ENCODE measurements at regions not wholly inside any gene's neighbourhood (a gene's known extent, or its start where the extent isn't known, plus 50 kb on each side); places are given as distances from the start of the nearest gene placed in this dataset.

- Histone ChIP-seq H3K9me3 (ENCODE audit: control insufficient read depth in 2 of 2, low read length in 2 of 2) (no peaks in the 10 kb centered on the region), H3K4me3 (ENCODE audit: low read length in 2 of 2) (no peak overlapping the region), H3K27me3 (ENCODE audit: control insufficient read depth in 2 of 2, insufficient read depth in 2 of 2, low read length in 2 of 2) (no peaks in the 10 kb centered on the region), H3K36me3 (ENCODE audit: control insufficient read depth in 2 of 2, insufficient read depth in 2 of 2, low read length in 2 of 2) (no peaks in the 10 kb centered on the region), H3K27ac (ENCODE audit: low read depth in 2 of 2, low read length in 2 of 2) (no peak overlapping the region), H3K4me1 (ENCODE audit: control insufficient read depth in 2 of 2, insufficient read depth in 2 of 2, low read length in 2 of 2) (no peaks in the 10 kb centered on the region), H3K9ac (ENCODE audit: low read depth in 1 of 2, low read length in 2 of 2) (no peak overlapping the region)
These were observed 66.2 kb upstream of the SLC38A2 start for GRCh38 chr12:46438719-46439319.

- Histone ChIP-seq H3K27me3 (ENCODE audit: control insufficient read depth in 2 of 2, insufficient read depth in 2 of 2, low read length in 2 of 2) (no peaks in the 10 kb centered on the region), H3K27ac (ENCODE audit: low read depth in 2 of 2, low read length in 2 of 2) (no peak overlapping the region), H3K9ac (ENCODE audit: low read depth in 1 of 2, low read length in 2 of 2) (no peak overlapping the region), H3K9me3 (ENCODE audit: control insufficient read depth in 2 of 2, low read length in 2 of 2) (no peaks in the 10 kb centered on the region), H3K4me1 (ENCODE audit: control insufficient read depth in 2 of 2, insufficient read depth in 2 of 2, low read length in 2 of 2) (no peaks in the 10 kb centered on the region), H3K4me3 (ENCODE audit: low read length in 2 of 2) (no peak overlapping the region), H3K36me3 (ENCODE audit: control insufficient read depth in 2 of 2, insufficient read depth in 2 of 2, low read length in 2 of 2) (no peaks in the 10 kb centered on the region)
These were observed 65.7 kb upstream of the SLC38A2 start for GRCh38 chr12:46438256-46438655.

- Histone ChIP-seq H3K9ac (ENCODE audit: low read depth in 1 of 2, low read length in 2 of 2) (no peak overlapping the region), H3K27me3 (ENCODE audit: control insufficient read depth in 2 of 2, insufficient read depth in 2 of 2, low read length in 2 of 2) (no peaks in the 10 kb centered on the region), H3K27ac (ENCODE audit: low read depth in 2 of 2, low read length in 2 of 2) (no peak overlapping the region), H3K36me3 (ENCODE audit: control insufficient read depth in 2 of 2, insufficient read depth in 2 of 2, low read length in 2 of 2) (no peaks in the 10 kb centered on the region), H3K4me1 (ENCODE audit: control insufficient read depth in 2 of 2, insufficient read depth in 2 of 2, low read length in 2 of 2) (no peaks in the 10 kb centered on the region), H3K9me3 (ENCODE audit: control insufficient read depth in 2 of 2, low read length in 2 of 2) (no peaks in the 10 kb centered on the region), H3K4me3 (ENCODE audit: low read length in 2 of 2) (no peak overlapping the region)
These were observed 64.9 kb upstream of the SLC38A2 start for GRCh38 chr12:46437469-46437868.

GRCh38 chr12:46436747-46437146 is 64.2 kb upstream of the SLC38A2 start:
- Histone ChIP-seq H3K9ac (ENCODE audit: low read depth in 1 of 2, low read length in 2 of 2) (no peak overlapping the region), H3K36me3 (ENCODE audit: control insufficient read depth in 2 of 2, insufficient read depth in 2 of 2, low read length in 2 of 2) (no peaks in the 10 kb centered on the region), H3K4me3 (ENCODE audit: low read length in 2 of 2) (no peak overlapping the region), H3K4me1 (ENCODE audit: control insufficient read depth in 2 of 2, insufficient read depth in 2 of 2, low read length in 2 of 2) (peaks cover 0 to 2% of the 10 kb centered on the region in 2 donors), H3K27ac (ENCODE audit: low read depth in 2 of 2, low read length in 2 of 2) (no peak overlapping the region), H3K27me3 (ENCODE audit: control insufficient read depth in 2 of 2, insufficient read depth in 2 of 2, low read length in 2 of 2) (no peaks in the 10 kb centered on the region), H3K9me3 (ENCODE audit: control insufficient read depth in 2 of 2, low read length in 2 of 2) (no peaks in the 10 kb centered on the region)

- no peaks in the 10 kb centered on the region for H3K27me3 ChIP-seq (ENCODE audit: control insufficient read depth in 2 of 2, insufficient read depth in 2 of 2, low read length in 2 of 2)
These were observed 63.1 kb upstream of the SLC38A2 start for GRCh38 chr12:46435625-46436024.

GRCh38 chr12:46435029-46435428 is 62.5 kb upstream of the SLC38A2 start:
- Histone ChIP-seq H3K27me3 (ENCODE audit: control insufficient read depth in 2 of 2, insufficient read depth in 2 of 2, low read length in 2 of 2) (no peaks in the 10 kb centered on the region), H3K4me1 (ENCODE audit: control insufficient read depth in 2 of 2, insufficient read depth in 2 of 2, low read length in 2 of 2) (peaks cover 3 to 15% of the 10 kb centered on the region in 2 donors), H3K4me3 (ENCODE audit: low read length in 2 of 2) (no peak overlapping the region), H3K36me3 (ENCODE audit: control insufficient read depth in 2 of 2, insufficient read depth in 2 of 2, low read length in 2 of 2) (no peaks in the 10 kb centered on the region), H3K9me3 (ENCODE audit: control insufficient read depth in 2 of 2, low read length in 2 of 2) (no peaks in the 10 kb centered on the region), H3K9ac (ENCODE audit: low read depth in 1 of 2, low read length in 2 of 2) (no peak overlapping the region), H3K27ac (ENCODE audit: low read depth in 2 of 2, low read length in 2 of 2) (no peak overlapping the region)

More at GRCh38 chr12:46435625-46436024, 63.1 kb upstream of the SLC38A2 start:
- Histone ChIP-seq H3K9me3 (ENCODE audit: control insufficient read depth in 2 of 2, low read length in 2 of 2) (no peaks in the 10 kb centered on the region), H3K9ac (ENCODE audit: low read depth in 1 of 2, low read length in 2 of 2) (no peak overlapping the region), H3K36me3 (ENCODE audit: control insufficient read depth in 2 of 2, insufficient read depth in 2 of 2, low read length in 2 of 2) (no peaks in the 10 kb centered on the region), H3K4me3 (ENCODE audit: low read length in 2 of 2) (no peak overlapping the region), H3K4me1 (ENCODE audit: control insufficient read depth in 2 of 2, insufficient read depth in 2 of 2, low read length in 2 of 2) (peaks cover 3 to 10% of the 10 kb centered on the region in 2 donors), H3K27ac (ENCODE audit: low read depth in 2 of 2, low read length in 2 of 2) (no peak overlapping the region)

- H3K4me1 ChIP-seq (ENCODE audit: control insufficient read depth in 2 of 2, insufficient read depth in 2 of 2, low read length in 2 of 2), result peaks cover 3 to 15% of the 10 kb centered on the region in 2 donors
- H3K4me3 ChIP-seq (ENCODE audit: low read length in 2 of 2), result no peak overlapping the region
- H3K27me3 ChIP-seq (ENCODE audit: control insufficient read depth in 2 of 2, insufficient read depth in 2 of 2, low read length in 2 of 2), result no peaks in the 10 kb centered on the region
- no peak overlapping the region for H3K9ac ChIP-seq (ENCODE audit: low read depth in 1 of 2, low read length in 2 of 2)
- no peaks in the 10 kb centered on the region for H3K9me3 ChIP-seq (ENCODE audit: control insufficient read depth in 2 of 2, low read length in 2 of 2)
- no peaks in the 10 kb centered on the region for H3K36me3 ChIP-seq (ENCODE audit: control insufficient read depth in 2 of 2, insufficient read depth in 2 of 2, low read length in 2 of 2)
- no peak overlapping the region for H3K27ac ChIP-seq (ENCODE audit: low read depth in 2 of 2, low read length in 2 of 2)
These were observed 61.3 kb upstream of the SLC38A2 start for GRCh38 chr12:46433829-46434228.

GRCh38 chr12:46432325-46432724 is 59.8 kb upstream of the SLC38A2 start:
- Histone ChIP-seq H3K9ac (ENCODE audit: low read depth in 1 of 2, low read length in 2 of 2) (no peak overlapping the region), H3K27me3 (ENCODE audit: control insufficient read depth in 2 of 2, insufficient read depth in 2 of 2, low read length in 2 of 2) (no peaks in the 10 kb centered on the region), H3K4me1 (ENCODE audit: control insufficient read depth in 2 of 2, insufficient read depth in 2 of 2, low read length in 2 of 2) (peaks cover 3 to 15% of the 10 kb centered on the region in 2 donors), H3K9me3 (ENCODE audit: control insufficient read depth in 2 of 2, low read length in 2 of 2) (no peaks in the 10 kb centered on the region), H3K27ac (ENCODE audit: low read depth in 2 of 2, low read length in 2 of 2) (no peak overlapping the region), H3K4me3 (ENCODE audit: low read length in 2 of 2) (no peak overlapping the region), H3K36me3 (ENCODE audit: control insufficient read depth in 2 of 2, insufficient read depth in 2 of 2, low read length in 2 of 2) (no peaks in the 10 kb centered on the region)

- Histone ChIP-seq H3K9me3 (ENCODE audit: control insufficient read depth in 2 of 2, low read length in 2 of 2) (no peaks in the 10 kb centered on the region), H3K9ac (ENCODE audit: low read depth in 1 of 2, low read length in 2 of 2) (peak overlapping the region in 1 of 2 donors; percentile 17), H3K27ac (ENCODE audit: low read depth in 2 of 2, low read length in 2 of 2) (peak overlapping the region in 1 of 2 donors; percentile 44)
These were observed 57.9 kb upstream of the SLC38A2 start for GRCh38 chr12:46430340-46430948.

More at GRCh38 chr12:46430340-46430948, 57.9 kb upstream of the SLC38A2 start:
- peaks cover 3 to 15% of the 10 kb centered on the region in 2 donors for H3K4me1 ChIP-seq (ENCODE audit: control insufficient read depth in 2 of 2, insufficient read depth in 2 of 2, low read length in 2 of 2)
- no peaks in the 10 kb centered on the region for H3K36me3 ChIP-seq (ENCODE audit: control insufficient read depth in 2 of 2, insufficient read depth in 2 of 2, low read length in 2 of 2)
- no peak overlapping the region for H3K4me3 ChIP-seq (ENCODE audit: low read length in 2 of 2)
- H3K27me3 ChIP-seq (ENCODE audit: control insufficient read depth in 2 of 2, insufficient read depth in 2 of 2, low read length in 2 of 2), result no peaks in the 10 kb centered on the region

All from mucosa of rectum (tissue), 2 donors.